EH (cell line): ENCODE measurements at regions not wholly inside any gene's neighbourhood (a gene's known extent, or its start where the extent isn't known, plus 50 kb on each side); places are given as distances from the start of the nearest gene placed in this dataset.

Source experiments
- DNase-seq: peaks from one replicate; pipeline ENCODE4 v3.0.0-alpha.2; 2015; ENCODE audit warnings: low read depth

DNA sequence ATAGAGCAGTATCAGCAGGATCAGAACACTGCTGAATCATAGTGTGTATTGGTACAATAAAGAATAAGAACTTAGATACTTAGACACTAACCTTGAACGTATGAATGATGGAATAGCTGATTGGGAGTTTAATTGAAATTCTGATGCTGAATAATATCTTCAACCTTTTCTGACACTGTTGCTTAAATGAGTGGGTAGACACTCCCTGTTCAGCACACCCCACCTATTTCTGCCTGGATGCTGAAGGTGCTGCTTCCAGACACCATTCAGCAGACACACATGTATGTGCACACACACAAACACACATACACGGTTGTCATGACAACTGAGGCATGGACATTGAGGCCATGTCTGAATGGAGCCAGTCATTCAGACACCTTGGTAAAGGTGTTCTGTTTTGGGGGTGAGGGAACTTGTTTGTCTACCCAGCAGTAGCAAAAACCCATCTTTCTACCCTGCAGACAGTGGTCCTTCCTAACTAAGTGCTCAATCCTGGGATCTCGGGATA, 54.3 kb downstream of the TMEM215 start:
- DNase-seq: no peak

- peak; percentile 3 for DNase-seq
Measured at GRCh38 chr9:32839013-32839885, 55.9 kb downstream of the TMEM215 start.

DNA sequence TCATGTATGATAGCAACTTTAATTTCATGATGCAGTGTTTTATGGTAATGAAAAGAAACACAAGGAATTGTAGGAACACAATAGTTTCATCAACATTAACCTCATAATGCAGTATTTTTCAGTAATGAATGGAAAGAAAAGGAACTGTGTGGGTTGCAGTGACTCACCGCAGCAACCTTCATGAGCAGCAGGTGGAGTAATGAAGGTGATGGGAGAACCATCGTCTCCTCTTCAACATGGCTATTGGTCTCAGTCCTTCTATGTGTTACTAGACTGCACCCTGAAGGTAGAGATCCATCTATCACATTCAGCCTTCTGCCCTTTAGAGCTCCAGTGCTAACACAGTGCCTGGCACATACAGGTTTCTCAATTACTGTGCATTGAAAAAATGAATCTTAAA, 58.0 kb downstream of the TMEM215 start:
- DNase-seq: no peak

GRCh38 chr9:32843295-32843694, 60.0 kb downstream of the TMEM215 start:
- no peak for DNase-seq

DNA sequence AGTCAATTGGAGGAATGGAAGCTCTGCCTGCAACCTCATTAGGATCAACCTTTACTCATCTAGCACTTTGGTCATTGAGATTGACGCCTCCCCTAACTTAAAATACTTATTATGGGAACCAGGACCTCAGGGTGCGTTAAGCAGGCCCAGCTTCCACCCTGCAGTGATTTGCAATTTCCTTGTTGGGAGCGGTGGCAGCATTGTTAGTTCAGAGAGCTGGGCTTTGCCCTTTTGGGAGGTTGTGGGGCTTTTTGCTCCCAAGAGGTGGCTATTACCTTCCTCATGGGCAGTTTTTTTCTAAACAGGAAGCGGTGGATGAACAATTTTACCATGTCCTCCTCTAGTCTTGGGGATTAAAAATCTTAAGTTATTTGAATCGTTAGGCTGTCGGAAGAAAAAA, 60.9 kb downstream of the TMEM215 start:
- DNase-seq: no peak

- no peak for DNase-seq
Measured at GRCh38 chr9:32854271-32854670, 70.9 kb downstream of the TMEM215 start.

DNA sequence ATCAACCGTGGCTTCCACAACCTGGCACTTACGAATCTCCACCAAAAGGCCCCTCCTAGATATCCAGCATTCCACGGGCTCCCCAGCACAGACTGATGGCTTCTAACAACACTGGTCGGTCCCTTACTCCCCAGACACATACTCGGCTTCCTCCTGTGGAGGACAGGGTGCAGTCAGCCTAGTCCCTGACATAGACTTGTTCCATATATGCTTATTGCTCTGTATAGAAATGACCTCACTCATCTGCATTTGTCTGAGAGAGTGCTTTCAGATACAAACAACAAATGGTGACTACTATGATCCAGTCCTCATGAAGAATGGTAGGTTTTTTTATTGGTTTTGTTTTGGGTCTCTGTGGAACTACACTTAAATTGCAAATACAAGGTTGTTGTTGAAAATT, 72.4 kb downstream of the TMEM215 start:
- DNase-seq: no peak

GRCh38 chr9:32863291-32863690, 80.0 kb downstream of the TMEM215 start:
- DNase-seq: no peak

GRCh38 chr9:32864971-32865370, 81.6 kb downstream of the TMEM215 start:
- no peak for DNase-seq

DNA sequence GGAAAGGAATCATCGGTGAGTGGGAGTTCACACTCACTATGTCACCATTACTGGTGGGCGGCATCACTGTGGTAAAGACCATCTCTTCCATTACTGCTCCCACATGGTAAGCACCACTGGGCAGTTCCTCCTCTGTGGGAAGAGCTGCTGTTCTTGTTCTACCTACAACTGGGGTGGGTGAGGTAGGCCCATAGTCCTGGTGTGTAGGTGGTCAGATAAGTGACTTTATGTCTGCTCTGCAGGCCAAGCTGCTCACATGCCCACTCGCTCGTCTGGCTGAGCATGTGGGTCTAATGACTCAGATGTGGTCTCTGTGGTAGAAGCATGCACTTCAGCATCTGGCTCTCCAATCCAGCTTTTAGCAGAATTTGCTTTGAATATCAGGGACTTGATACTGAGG, 82.9 kb downstream of the TMEM215 start:
- DNase-seq: no peak

DNA sequence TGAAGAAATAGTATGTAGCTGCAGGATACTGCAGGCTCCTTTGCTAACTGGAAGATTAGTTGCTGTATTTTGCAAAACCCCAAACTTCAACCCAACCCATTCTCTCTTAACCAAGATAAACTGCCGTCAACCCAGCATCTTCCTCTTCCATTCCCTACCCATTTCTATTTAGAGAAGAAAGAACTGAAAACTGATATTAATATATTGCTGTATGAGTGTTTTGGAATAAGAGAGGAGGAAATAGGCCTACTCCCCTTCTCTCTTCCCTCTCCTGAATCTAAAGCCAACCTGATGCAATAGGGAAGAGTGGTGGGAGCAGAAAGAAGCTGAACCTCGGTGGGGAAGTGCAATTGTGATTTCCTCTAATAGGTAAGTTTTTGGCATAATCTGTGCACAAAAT, 83.7 kb downstream of the TMEM215 start:
- no peak for DNase-seq

GRCh38 chr9:32867601-32868204, 84.4 kb downstream of the TMEM215 start:
- no peak for DNase-seq

GRCh38 chr9:32869404-32869803, 86.1 kb downstream of the TMEM215 start:
- DNase-seq: no peak

DNA sequence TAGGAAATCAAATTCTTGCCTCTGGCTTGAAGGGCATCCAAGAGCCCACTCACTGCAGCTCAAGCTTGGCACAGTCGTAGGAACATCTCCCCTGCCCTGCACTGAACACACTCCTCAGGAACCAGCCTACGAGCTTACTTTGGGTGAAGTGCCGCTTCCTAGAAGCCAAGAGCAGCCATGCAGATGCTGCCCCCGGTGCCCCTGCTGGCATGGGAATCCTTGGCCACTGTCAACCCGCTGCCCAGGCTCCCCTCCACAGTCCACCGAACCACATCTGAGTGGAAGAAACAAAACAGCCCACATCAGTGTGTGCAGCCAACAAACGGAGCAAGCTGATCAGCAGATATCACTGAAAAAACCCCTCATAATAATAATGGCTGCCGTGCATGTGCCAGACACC, 89.8 kb downstream of the TMEM215 start:
- DNase-seq: no peak

DNA sequence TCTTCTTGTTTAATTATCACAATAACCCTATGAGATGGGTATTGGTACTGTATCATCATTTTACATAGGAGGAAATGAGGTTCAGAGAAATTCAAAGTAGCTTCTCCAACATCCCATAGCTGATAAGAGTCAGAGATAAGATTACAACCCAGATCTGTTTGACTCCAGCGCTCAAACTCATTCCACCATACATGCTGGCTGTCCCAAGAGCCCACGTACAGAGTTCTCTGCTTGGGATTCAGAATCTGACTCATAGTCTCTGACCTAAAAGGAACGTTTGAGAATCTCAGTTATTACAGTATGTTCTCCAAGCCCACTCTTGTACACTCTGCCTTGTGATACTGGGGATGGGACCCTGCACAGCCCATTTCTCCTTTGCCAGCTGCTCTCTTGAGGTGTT, 90.2 kb downstream of the TMEM215 start:
- no peak for DNase-seq

DNA sequence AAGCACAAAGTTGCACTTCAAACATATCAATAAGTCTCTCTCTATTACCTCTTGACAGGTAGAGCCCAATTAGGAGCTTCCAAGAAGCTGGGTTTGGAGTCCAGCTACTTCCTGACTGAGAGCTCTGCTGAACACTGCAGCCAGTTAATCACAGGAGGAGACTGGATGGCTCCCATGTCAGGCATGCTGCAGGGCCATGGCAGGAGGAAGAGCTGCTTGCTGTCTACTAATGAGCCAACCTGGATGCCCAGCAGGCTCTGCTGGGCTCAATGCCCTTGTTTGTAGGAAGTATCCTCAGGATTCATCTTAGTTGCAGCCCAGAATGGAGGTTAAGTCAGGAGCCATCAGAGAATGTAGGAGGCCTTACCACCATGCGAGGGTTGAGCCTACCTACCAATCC, 91.9 kb downstream of the TMEM215 start:
- peak; percentile 6 for DNase-seq

DNA sequence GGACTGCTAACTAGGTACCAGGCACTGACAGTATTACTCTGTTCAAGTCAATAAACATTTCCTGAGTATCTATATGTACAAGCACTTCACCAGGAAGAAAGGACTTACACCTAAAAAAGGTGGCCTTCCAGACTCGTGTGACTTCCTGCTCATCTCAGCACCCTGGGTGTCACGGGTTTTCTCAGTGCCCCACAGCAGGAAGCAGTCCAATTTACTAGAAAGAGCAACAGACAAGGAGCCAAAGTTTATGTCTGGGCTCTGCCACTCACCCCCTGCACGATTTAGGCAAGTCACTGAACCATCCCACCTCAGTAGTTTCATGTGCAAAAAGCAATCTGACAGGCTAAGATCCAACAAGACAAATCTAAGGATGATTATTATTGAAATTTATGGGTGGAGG, 92.4 kb downstream of the TMEM215 start:
- no peak for DNase-seq

DNA sequence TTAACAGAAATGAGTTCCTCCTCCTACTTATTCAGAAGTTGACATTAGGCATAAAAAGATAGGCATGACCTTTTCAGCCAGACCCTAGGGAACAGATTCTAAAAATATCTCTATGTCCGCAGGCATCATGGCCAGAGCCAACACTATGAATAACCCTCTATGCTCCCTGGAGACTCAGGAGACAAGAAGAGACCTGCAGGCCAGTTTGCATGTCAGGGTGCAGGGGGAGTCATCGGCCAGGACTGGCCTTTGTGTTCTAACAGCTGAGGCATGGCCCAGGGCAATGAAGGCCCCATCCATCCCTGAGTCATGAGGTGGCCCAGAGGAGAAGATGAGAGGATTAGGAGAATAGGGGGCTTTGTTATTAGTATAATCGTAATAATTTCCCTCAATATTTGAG, 93.8 kb downstream of the TMEM215 start:
- no peak for DNase-seq

GRCh38 chr9:32877639-32878217, 94.4 kb downstream of the TMEM215 start:
- DNase-seq: no peak

DNA sequence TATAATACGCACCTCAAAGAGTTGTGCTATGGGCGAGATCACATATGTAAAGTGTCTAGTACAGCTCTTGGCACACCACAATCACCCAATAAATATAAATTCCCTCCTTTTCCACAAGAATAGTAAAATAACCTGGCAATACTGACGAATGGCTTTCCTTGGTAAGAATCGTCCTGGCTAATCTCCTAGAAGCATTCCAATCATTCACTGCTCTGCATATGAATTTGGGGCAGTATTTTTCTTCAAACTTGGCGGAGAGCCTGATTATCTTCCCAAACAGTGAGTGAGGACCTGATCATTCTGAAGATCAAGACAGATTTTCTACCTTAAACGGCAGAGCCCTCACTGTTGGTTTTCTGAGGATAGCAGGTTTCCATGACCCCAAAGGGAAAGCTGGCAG, 96.0 kb downstream of the TMEM215 start:
- DNase-seq: no peak

DNA sequence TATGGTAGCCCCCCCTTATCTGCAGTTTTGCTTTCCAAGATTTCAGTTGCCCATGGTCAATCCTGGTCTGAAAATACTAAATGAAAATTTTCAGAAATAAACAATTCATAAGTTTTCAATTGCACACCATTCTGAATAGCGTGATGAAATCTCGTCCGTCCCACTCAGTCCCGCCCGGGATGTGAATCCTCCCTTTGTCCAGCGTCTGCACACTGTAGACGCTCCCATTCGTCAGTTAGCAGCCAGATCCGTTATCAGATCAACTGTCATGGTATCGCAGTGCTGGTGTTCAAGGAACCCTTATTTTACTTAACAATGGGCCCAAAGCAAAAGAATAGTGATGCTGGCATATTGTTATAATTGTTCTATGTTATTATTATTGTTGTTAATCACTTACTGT, 98.6 kb downstream of the TMEM215 start:
- no peak for DNase-seq

- no peak for DNase-seq
Measured at GRCh38 chr9:32882705-32883104, 99.4 kb downstream of the TMEM215 start.

DNA sequence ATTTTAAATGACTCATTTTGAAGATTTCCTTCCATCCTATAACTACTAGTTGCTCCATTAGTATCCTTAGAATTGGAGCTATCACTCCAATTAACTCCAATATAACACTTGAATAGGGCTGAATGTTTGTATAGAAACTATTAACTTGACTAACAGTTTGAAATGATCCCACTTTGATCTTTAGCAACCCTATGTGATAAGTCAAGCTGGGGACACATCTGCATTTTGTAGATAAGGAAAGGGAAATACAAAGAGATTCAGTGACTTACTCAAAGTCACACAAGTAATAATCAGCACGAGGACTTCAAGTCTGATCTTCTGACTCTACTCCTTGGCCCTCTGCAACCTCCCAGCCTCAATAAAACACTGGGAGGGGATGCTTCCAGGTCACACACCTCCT, 101.1 kb downstream of the TMEM215 start:
- DNase-seq: no peak
